ENCODE measurements at regions not wholly inside any gene's neighbourhood (a gene's known extent, or its start where the extent isn't known, plus 50 kb on each side); places are given as distances from the start of the nearest gene placed in this dataset.

- TF ChIP-seq CTCF (IDR thresholded peaks at IDR 0.05; ENCODE audit: insufficient read depth, low read depth, low read length), result no peak
- no peaks in the 10 kb centered on the region for H3K27me3 ChIP-seq (ENCODE audit: control insufficient read depth, insufficient read depth, low read length)
- ChIA-PET CTCF (interaction anchor here (0.9 to 1.6 kb wide), 3 partner anchors 10 to 522 kb away, joined by 3 to 7 read pairs (median 3); no protein-coding TSS in a partner anchor), POLR2A (no interaction called here)
- H3K4me3 ChIP-seq (ENCODE audit: low read depth, low read length), result no peak overlapping the region
- DNase-seq (ENCODE audit: low read depth), result no peak
- no peaks in the 10 kb centered on the region for H3K36me3 ChIP-seq (ENCODE audit: control insufficient read depth, insufficient read depth, low read length)
Observed at GRCh38 chr2:236875906-236876505, 209.7 kb upstream of the COPS8 start.

- DNase-seq (ENCODE audit: low read depth), result no peak
- no peaks in the 10 kb centered on the region for H3K27me3 ChIP-seq (ENCODE audit: control insufficient read depth, insufficient read depth, low read length)
- no peak overlapping the region for H3K4me3 ChIP-seq (ENCODE audit: low read depth, low read length)
- ChIA-PET CTCF (interaction anchor here (0.9 to 1.6 kb wide), 2 partner anchors 12 to 523 kb away, joined by 3 read pairs; no protein-coding TSS in a partner anchor), POLR2A (no interaction called here)
- TF ChIP-seq CTCF (IDR thresholded peaks at IDR 0.05; ENCODE audit: insufficient read depth, low read depth, low read length), result no peak
- no peaks in the 10 kb centered on the region for H3K36me3 ChIP-seq (ENCODE audit: control insufficient read depth, insufficient read depth, low read length)
Observed at GRCh38 chr2:236876642-236877041, 209.0 kb upstream of the COPS8 start.

- ChIA-PET POLR2A (no interaction called here), CTCF (no interaction called here)
- no peaks in the 10 kb centered on the region for H3K27me3 ChIP-seq (ENCODE audit: control insufficient read depth, insufficient read depth, low read length)
- DNase-seq (ENCODE audit: low read depth), result no peak
- H3K4me3 ChIP-seq (ENCODE audit: low read depth, low read length), result no peak overlapping the region
- H3K36me3 ChIP-seq (ENCODE audit: control insufficient read depth, insufficient read depth, low read length), result no peaks in the 10 kb centered on the region
- no peak for TF ChIP-seq CTCF (IDR thresholded peaks at IDR 0.05; ENCODE audit: insufficient read depth, low read depth, low read length)
Observed at GRCh38 chr2:236877972-236878371, 207.7 kb upstream of the COPS8 start.

- DNase-seq (ENCODE audit: low read depth), result no peak
- TF ChIP-seq CTCF (IDR thresholded peaks at IDR 0.05; ENCODE audit: insufficient read depth, low read depth, low read length), result no peak
- Histone ChIP-seq H3K36me3 (ENCODE audit: control insufficient read depth, insufficient read depth, low read length) (no peaks in the 10 kb centered on the region), H3K27me3 (ENCODE audit: control insufficient read depth, insufficient read depth, low read length) (no peaks in the 10 kb centered on the region), H3K4me3 (ENCODE audit: low read depth, low read length) (no peak overlapping the region)
- ChIA-PET POLR2A (no interaction called here), CTCF (no interaction called here)
Observed at GRCh38 chr2:236879416-236879963, 206.2 kb upstream of the COPS8 start.

GRCh38 chr2:236882074-236882473 lies 203.6 kb upstream of the COPS8 start:
- Histone ChIP-seq H3K4me3 (ENCODE audit: low read depth, low read length) (no peak overlapping the region), H3K36me3 (ENCODE audit: control insufficient read depth, insufficient read depth, low read length) (no peaks in the 10 kb centered on the region), H3K27me3 (ENCODE audit: control insufficient read depth, insufficient read depth, low read length) (no peaks in the 10 kb centered on the region)
- no peak for DNase-seq (ENCODE audit: low read depth)
- ChIA-PET CTCF (no interaction called here), POLR2A (no interaction called here)
- TF ChIP-seq CTCF (IDR thresholded peaks at IDR 0.05; ENCODE audit: insufficient read depth, low read depth, low read length), result no peak
